Testis (tissue), 2 donors: ENCODE measurements at regions not wholly inside any gene's neighbourhood (a gene's known extent, or its start where the extent isn't known, plus 50 kb on each side); places are given as distances from the start of the nearest gene placed in this dataset.

Experiments
- CTCF ChIP-seq, 3 experiments: fragments of 450-650 bp in 2 of 3; fragments of 200-600 bp in 1 of 3; sonication (generic) in 1 of 3; IDR thresholded peaks; one replicate each; pipeline ENCODE4 v1.5.1; 2016 to 2019; ENCODE audit warnings: antibody characterized with exemption in 3 of 3, mild to moderate bottlenecking in 2 of 3, moderate library complexity in 1 of 3
- POLR2A ChIP-seq: fragments of 450-650 bp; IDR thresholded peaks from one replicate; pipeline ENCODE4 v1.6.1; 2017; ENCODE audit warnings: antibody characterized with exemption, mild to moderate bottlenecking, moderate library complexity

DNA sequence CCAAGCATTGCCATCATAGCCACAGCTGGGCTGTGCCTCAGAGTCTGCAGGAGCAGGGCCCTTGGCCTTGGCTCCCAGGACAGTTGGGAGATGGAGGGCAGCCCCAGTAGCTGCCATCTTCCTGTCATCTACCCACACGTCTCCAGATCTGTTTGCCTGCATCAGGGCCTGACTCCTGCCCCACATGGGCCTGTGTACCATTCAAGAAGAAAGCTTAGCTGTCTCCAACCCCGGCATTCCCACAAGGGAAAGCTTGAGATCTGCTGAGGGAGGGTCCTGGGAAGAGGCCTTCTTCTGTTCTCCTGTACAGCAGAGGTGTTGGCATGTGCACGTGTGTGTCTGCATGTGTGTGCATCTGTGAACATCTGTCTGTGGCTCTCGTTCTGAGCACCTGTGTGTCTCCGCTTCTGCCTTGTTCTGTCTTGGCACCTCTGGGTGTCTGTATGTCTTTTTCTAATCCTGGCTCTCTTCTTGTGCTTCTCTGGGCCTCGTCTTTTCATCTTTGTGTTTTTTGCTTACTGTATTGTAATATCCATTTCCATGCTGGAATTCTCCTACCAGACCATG lies 122.2 kb downstream of the MRM1 start:
- no peak for TF ChIP-seq CTCF (IDR thresholded peaks at IDR 0.05)
- TF ChIP-seq POLR2A, result no peak
